ENCODE measurements at regions not wholly inside any gene's neighbourhood (a gene's known extent, or its start where the extent isn't known, plus 50 kb on each side); places are given as distances from the start of the nearest gene placed in this dataset.
A peak's percentile ranks its signal among the peaks of the same experiment; 100 is the strongest.

DNA sequence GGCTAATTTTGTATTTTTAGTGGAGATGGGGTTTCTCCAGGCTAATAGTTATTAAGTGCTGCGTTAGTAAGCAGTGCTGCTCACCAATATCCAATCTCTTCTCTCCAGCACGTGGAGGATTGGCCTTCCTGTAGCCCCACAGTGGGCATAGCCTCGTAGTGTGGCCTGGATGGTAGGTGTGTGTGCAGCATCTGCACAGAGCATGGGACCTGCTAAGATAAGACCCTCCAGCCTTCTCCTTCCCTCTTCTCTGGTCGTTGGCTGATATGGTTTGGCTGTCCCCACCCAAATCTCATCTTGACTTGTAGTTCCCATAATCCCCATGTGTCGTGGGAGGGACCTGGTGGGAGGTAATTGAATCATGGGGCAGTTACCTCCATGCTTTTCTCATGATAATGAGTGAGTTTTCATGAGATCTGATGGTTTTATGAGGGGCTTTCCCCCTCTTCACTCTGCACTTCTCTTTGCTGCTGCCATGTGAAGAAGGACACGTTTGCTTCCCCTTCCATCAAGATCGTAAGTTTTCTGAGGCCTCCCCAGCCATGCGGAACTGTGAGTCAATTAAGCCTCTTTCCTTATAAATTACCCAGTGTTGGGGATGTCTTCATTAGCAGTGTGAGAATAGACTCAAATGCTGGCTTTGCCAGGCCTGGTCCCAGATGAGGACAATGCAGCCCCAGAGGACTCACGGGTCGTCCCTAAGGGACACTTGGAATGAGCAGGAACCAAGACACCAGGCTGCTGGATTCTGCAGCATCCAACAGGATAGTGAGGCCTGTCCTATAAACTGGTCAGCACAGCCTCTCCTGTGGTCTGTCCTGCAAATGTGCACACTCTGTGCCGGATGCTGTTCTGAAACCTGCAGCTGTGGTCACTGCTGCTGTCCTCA lies 63.4 kb upstream of the AFDN start (continued):
- TF ChIP-seq, protein P1, sequence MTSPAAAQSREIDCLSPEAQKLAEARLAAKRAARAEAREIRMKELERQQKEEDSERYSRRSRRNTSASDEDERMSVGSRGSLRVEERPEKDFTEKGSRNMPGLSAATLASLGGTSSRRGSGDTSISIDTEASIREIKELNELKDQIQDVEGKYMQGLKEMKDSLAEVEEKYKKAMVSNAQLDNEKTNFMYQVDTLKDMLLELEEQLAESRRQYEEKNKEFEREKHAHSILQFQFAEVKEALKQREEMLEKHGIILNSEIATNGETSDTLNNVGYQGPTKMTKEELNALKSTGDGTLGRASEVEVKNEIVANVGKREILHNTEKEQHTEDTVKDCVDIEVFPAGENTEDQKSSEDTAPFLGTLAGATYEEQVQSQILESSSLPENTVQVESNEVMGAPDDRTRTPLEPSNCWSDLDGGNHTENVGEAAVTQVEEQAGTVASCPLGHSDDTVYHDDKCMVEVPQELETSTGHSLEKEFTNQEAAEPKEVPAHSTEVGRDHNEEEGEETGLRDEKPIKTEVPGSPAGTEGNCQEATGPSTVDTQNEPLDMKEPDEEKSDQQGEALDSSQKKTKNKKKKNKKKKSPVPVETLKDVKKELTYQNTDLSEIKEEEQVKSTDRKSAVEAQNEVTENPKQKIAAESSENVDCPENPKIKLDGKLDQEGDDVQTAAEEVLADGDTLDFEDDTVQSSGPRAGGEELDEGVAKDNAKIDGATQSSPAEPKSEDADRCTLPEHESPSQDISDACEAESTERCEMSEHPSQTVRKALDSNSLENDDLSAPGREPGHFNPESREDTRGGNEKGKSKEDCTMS (CRISPR knock-in tag; conservative IDR thresholded peaks at IDR 0.05): no peak
- TF ChIP-seq ZNF713 (CRISPR knock-in tag; IDR thresholded peaks at IDR 0.05): no peak
- TF ChIP-seq ZMYM3 (CRISPR knock-in tag; IDR thresholded peaks at IDR 0.05): 0 out of 2 replicates have a peak, but pooled peaks have one; percentile 51
- no peak for TF ChIP-seq ARID2 (CRISPR knock-in tag; IDR thresholded peaks at IDR 0.05; ENCODE audit: borderline replicate concordance)
- peak; percentile 20; the same call in 1 of the 2 replicates for TF ChIP-seq ZNF230 (CRISPR knock-in tag; IDR thresholded peaks at IDR 0.05)
- no peak for TF ChIP-seq KDM2A (CRISPR knock-in tag; IDR thresholded peaks at IDR 0.05; ENCODE audit: borderline replicate concordance, low read depth)
- TF ChIP-seq, protein P2, sequence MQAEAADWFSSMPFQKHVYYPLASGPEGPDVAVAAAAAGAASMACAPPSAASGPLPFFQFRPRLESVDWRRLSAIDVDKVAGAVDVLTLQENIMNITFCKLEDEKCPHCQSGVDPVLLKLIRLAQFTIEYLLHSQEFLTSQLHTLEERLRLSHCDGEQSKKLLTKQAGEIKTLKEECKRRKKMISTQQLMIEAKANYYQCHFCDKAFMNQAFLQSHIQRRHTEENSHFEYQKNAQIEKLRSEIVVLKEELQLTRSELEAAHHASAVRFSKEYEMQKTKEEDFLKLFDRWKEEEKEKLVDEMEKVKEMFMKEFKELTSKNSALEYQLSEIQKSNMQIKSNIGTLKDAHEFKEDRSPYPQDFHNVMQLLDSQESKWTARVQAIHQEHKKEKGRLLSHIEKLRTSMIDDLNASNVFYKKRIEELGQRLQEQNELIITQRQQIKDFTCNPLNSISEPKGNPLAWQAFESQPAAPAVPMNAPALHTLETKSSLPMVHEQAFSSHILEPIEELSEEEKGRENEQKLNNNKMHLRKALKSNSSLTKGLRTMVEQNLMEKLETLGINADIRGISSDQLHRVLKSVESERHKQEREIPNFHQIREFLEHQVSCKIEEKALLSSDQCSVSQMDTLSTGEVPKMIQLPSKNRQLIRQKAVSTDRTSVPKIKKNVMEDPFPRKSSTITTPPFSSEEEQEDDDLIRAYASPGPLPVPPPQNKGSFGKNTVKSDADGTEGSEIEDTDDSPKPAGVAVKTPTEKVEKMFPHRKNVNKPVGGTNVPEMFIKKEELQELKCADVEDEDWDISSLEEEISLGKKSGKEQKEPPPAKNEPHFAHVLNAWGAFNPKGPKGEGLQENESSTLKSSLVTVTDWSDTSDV (CRISPR knock-in tag; IDR thresholded peaks at IDR 0.05): no peak
- TF ChIP-seq ZNF598 (CRISPR knock-in tag; IDR thresholded peaks at IDR 0.05; ENCODE audit: borderline replicate concordance): 0 out of 2 replicates have a peak, but pooled peaks have one; percentile 11
- no peak for TF ChIP-seq ARHGAP35 (CRISPR knock-in tag; IDR thresholded peaks at IDR 0.05; ENCODE audit: borderline replicate concordance)
- TF ChIP-seq PAX8 (CRISPR knock-in tag; IDR thresholded peaks at IDR 0.05; ENCODE audit: borderline replicate concordance): 0 out of 2 replicates have a peak, but pooled peaks have one; percentile 53
- TF ChIP-seq HDAC6 (IDR thresholded peaks at IDR 0.05; ENCODE audit: low read depth, low read length): no peak
- TF ChIP-seq, protein P3, sequence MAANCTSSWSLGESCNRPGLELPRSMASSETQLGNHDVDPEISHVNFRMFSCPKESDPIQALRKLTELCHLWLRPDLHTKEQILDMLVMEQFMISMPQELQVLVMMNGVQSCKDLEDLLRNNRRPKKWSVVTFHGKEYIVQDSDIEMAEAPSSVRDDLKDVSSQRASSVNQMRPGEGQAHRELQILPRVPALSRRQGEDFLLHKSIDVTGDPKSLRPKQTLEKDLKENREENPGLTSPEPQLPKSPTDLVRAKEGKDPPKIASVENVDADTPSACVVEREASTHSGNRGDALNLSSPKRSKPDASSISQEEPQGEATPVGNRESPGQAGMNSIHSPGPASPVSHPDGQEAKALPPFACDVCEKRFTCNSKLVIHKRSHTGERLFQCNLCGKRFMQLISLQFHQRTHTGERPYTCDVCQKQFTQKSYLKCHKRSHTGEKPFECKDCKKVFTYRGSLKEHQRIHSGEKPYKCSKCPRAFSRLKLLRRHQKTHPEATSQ (CRISPR knock-in tag; IDR thresholded peaks at IDR 0.05; ENCODE audit: borderline replicate concordance): peak; percentile 56; the same call in 1 of the 2 replicates
- TF ChIP-seq, protein P4, sequence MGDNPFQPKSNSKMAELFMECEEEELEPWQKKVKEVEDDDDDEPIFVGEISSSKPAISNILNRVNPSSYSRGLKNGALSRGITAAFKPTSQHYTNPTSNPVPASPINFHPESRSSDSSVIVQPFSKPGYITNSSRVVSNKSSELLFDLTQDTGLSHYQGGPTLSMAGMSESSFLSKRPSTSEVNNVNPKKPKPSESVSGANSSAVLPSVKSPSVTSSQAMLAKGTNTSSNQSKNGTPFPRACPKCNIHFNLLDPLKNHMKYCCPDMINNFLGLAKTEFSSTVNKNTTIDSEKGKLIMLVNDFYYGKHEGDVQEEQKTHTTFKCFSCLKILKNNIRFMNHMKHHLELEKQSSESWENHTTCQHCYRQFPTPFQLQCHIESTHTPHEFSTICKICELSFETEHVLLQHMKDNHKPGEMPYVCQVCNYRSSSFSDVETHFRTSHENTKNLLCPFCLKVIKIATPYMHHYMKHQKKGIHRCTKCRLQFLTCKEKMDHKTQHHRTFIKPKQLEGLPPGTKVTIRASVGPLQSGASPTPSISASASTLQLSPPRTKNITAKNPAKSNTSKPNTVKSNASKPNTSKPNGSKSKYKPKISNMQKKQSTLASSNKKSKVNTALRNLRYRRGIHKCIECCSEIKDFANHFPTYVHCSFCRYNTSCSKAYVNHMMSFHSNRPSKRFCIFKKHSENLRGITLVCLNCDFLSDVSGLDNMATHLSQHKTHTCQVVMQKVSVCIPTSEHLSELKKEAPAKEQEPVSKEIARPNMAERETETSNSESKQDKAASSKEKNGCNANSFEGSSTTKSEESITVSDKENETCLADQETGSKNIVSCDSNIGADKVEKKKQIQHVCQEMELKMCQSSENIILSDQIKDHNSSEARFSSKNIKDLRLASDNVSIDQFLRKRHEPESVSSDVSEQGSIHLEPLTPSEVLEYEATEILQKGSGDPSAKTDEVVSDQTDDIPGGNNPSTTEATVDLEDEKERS (CRISPR knock-in tag; IDR thresholded peaks at IDR 0.05): 0 out of 2 replicates have a peak, but pooled peaks have one; percentile 38
- no peak for TF ChIP-seq ZNF563 (CRISPR knock-in tag; IDR thresholded peaks at IDR 0.05)
- TF ChIP-seq MIXL1 (CRISPR knock-in tag; IDR thresholded peaks at IDR 0.05): no peak
- 0 out of 2 replicates have a peak, but pooled peaks have one; percentile 3 for TF ChIP-seq POGZ (CRISPR knock-in tag; IDR thresholded peaks at IDR 0.05)
- no peak for TF ChIP-seq RBFOX2 (IDR thresholded peaks at IDR 0.05; ENCODE audit: low read depth, low read length)
- no peak for TF ChIP-seq FOXM1 (CRISPR knock-in tag; IDR thresholded peaks at IDR 0.05)
- no peak for TF ChIP-seq SMARCC2 (IDR thresholded peaks at IDR 0.05)
